AG10803 (cell line): ENCODE measurements at regions not wholly inside any gene's neighbourhood (a gene's known extent, or its start where the extent isn't known, plus 50 kb on each side); places are given as distances from the start of the nearest gene placed in this dataset.

Experiments used
- DNase-seq: peaks from one replicate; pipeline ENCODE4 v3.0.0; 2010; ENCODE audit warnings: low read depth
- H3K4me3 ChIP-seq: 2 replicates; pipeline ENCODE4 v1.5.1; 2011; ENCODE audit warnings: mild to moderate bottlenecking, low read length, control low read depth
- CTCF ChIP-seq: conservative IDR thresholded peaks from 2 replicates; pipeline ENCODE4 v1.5.1; 2011; ENCODE audit warnings: mild to moderate bottlenecking, low read length, control low read depth, inconsistent platforms

DNA sequence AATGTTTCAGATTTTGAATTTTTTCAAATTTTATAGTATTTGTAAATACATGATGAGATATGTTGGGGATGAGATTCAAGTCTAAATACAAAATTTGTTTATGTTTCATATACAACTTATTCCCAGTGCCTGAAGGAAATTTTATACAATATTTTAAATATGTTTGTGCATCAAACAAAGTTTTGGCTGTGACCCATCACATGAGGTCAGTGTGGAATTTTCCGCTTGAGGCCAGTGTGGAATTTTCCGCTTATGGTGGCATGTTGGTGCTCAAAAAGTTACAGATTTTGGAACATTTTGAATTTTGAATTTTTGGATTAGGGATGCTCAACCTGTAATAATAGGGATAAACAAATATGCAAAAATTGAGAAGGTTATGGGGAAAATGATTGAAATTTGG lies 356.6 kb upstream of the JAG1 start:
- no peak for TF ChIP-seq CTCF
- H3K4me3 ChIP-seq: no peak overlapping the region
- no peak for DNase-seq

GRCh38 chr20:11031300-11031699 lies 357.5 kb upstream of the JAG1 start:
- no peak for DNase-seq
- no peak overlapping the region for H3K4me3 ChIP-seq
- no peak for TF ChIP-seq CTCF

DNA sequence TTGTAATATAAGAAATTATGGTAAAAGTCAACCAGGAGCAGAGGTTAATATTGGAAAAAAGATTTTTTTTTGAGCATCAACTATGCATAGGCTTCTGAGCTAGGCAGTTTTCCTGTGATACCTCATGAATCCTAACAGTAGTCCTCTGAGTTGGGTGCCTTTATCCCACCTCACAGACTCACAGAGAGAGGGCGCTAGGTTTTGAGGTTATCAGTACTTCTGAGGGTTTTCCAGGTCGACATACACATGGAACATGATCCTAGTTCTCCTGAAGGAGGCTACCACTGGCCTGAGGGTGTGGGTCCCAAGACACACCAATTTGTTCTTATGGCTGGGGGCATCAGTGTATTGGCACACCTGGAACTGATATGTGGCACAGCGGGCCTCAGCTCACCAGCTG lies 358.8 kb upstream of the JAG1 start:
- TF ChIP-seq CTCF: no peak
- no peak overlapping the region for H3K4me3 ChIP-seq
- no peak for DNase-seq

DNA sequence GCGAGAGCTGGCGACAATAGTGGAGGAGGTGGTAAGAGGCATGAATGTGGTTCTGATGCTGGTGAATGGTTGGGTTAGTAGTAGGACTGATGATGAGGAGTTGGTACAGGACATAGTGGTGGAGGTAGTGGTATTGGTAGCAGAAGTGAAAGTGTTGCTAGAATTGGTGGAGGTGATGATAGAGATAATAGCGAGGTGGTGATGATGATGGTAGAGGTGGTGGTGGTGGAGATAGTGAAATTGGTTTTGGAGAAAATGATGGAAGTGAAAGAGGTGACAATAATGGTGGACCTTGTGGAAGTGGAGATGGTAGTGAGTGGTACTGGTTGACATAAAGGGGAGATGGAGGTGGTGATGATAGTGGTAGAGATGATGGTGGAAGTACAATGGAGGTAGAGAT lies 360.2 kb upstream of the JAG1 start:
- TF ChIP-seq CTCF: no peak
- H3K4me3 ChIP-seq: no peak overlapping the region
- DNase-seq: no peak

DNA sequence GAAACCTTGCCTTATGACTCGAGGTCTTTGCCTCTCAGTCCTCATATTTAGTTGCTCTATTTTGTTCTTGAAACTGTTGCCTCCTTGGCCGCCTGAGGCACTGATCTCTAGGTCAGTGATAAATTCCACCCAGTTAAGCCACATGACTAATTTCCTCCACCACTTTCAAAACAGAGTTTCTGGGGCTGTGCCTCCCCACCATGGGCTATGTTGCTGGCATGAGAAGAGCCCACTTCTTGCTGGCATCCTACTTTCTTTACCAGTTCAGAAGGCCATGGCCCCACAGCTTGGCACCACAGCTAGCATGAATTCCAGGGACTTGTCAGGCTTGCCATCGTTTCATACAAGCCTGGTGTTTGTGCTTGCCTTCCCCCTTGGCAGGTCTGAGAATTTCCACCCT lies 361.4 kb upstream of the JAG1 start:
- no peak overlapping the region for H3K4me3 ChIP-seq
- DNase-seq: no peak
- TF ChIP-seq CTCF: no peak

DNA sequence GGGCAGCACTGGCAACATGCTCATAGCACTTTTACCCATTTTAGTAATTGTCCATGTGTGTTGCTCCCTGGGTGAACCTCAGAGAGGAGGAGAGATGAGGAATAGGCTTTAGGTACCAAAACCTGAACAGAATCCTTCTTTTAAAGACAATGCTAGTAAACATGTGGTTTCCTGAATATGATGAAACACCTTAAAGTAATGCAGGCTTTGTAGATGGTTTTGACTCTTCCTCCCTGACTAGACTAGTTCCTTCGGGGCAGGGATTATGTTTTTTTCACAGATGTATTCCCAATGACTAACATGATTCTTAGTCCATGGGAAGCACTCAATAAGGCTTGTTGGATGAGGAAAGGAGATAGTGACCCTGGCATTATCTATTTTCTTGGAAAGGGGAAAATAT lies 367.6 kb upstream of the JAG1 start:
- TF ChIP-seq CTCF: no peak

GRCh38 chr20:11043001-11043400 lies 369.2 kb upstream of the JAG1 start:
- TF ChIP-seq CTCF: no peak

More for the DNA sequence above, 367.6 kb upstream of the JAG1 start:
- DNase-seq: no peak
- H3K4me3 ChIP-seq: no peak overlapping the region

More at GRCh38 chr20:11043001-11043400, 369.2 kb upstream of the JAG1 start:
- DNase-seq: no peak
- H3K4me3 ChIP-seq: no peak overlapping the region
